ENCODE measurements at regions not wholly inside any gene's neighbourhood (a gene's known extent, or its start where the extent isn't known, plus 50 kb on each side); places are given as distances from the start of the nearest gene placed in this dataset.

DNA sequence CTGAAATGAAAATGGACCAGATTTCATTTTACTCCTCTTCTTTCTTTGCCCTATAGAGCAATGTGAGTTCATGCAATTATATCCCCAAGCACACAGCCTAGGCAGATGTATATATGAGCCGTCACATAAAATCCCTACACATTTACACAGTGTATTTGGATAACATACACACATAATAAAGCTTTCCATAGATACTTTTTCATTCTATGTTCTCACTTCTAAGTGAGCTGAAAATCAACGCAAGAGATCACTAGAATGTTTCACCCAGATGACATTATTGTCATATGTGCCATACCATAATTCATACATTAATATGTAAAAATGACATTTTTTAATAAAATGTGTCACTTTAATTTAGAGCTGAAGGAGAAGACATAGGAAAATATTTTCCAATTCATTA lies 129.4 kb downstream of the INHBA start:
- Histone ChIP-seq H3K4me1 (ENCODE audit: control insufficient read depth in 1 of 2, insufficient read depth in 1 of 2, low read depth in 1 of 2, low read length in 1 of 2) (peaks cover under 1 to 3% of the 10 kb centered on the region in 2 experiments), H3K27ac (no peak overlapping the region), H3K4me3 (ENCODE audit: low read depth in 1 of 2, low read length in 1 of 2) (no peak overlapping the region), H3K9me3 (no peaks in the 10 kb centered on the region), H3K36me3 (no peaks in the 10 kb centered on the region), H3K27me3 (no peaks in the 10 kb centered on the region)
- TF ChIP-seq, protein P1, sequence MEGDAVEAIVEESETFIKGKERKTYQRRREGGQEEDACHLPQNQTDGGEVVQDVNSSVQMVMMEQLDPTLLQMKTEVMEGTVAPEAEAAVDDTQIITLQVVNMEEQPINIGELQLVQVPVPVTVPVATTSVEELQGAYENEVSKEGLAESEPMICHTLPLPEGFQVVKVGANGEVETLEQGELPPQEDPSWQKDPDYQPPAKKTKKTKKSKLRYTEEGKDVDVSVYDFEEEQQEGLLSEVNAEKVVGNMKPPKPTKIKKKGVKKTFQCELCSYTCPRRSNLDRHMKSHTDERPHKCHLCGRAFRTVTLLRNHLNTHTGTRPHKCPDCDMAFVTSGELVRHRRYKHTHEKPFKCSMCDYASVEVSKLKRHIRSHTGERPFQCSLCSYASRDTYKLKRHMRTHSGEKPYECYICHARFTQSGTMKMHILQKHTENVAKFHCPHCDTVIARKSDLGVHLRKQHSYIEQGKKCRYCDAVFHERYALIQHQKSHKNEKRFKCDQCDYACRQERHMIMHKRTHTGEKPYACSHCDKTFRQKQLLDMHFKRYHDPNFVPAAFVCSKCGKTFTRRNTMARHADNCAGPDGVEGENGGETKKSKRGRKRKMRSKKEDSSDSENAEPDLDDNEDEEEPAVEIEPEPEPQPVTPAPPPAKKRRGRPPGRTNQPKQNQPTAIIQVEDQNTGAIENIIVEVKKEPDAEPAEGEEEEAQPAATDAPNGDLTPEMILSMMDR (IDR thresholded peaks at IDR 0.05): no peak

DNA sequence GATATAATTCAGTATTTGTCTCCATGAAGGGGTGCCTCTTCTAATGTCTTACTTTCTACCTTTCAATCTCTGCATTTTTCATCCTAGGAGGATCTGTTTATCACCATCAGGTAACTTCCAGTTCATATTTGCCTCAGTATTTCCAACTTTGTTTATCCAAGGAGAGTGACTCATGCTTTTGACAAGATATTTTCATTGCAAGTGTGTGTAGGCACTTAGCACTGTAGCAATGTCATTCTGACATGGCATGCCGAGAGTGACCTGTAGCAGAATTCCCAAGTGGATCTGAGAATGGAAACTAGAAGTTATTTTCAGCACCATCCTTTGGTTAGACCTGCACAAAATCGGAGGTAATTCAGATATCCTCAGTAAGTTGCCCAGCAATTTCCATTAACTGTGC lies 129.9 kb downstream of the INHBA start:
- H3K9me3 ChIP-seq: no peaks in the 10 kb centered on the region
- no peak overlapping the region for H3K27ac ChIP-seq
- peaks cover 5 to 7% of the 10 kb centered on the region in 2 experiments for H3K4me1 ChIP-seq (ENCODE audit: control insufficient read depth in 1 of 2, insufficient read depth in 1 of 2, low read depth in 1 of 2, low read length in 1 of 2)
- H3K27me3 ChIP-seq: no peaks in the 10 kb centered on the region
- no peak overlapping the region for H3K4me3 ChIP-seq (ENCODE audit: low read depth in 1 of 2, low read length in 1 of 2)
- H3K36me3 ChIP-seq: no peaks in the 10 kb centered on the region
- TF ChIP-seq, protein P1 (IDR thresholded peaks at IDR 0.05): no peak

DNA sequence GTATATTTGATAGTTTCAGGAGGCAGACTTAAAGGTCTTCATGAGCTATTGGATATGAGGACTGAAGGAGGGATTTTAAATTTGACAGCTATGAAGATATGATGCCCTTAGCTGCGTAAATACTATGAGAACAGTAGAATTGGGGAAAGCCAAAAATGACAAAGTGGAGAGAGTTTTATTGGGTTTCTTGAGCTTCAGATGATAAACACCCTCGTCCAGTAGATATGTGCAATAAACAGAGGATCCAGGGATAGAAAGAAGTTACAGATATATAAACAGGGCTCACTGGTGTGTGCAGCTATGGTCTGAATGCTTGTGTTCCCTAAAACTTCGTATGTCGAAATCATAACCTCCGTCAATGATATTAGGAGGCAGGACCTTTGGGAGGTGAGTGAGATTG lies 131.3 kb downstream of the INHBA start:
- Histone ChIP-seq H3K27ac (no peak overlapping the region), H3K27me3 (no peaks in the 10 kb centered on the region), H3K9me3 (no peaks in the 10 kb centered on the region)

DNA sequence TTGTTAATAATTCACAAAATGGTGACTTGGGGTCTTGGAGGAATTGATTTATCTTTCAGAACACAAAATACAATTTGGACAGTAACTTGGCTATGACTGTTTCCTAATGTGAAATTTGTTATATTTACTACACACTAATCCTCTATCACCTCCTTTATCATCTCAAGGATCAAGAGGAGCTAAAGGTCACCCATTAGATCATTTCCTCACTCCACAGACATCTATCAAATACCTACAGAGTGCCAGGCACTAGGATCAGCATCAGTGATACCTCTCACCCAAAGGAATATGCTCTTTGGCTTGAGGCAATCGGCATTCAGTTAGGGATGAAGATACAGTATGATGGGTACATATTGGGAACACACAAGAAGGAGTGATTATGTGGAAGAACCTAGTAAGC lies 132.1 kb downstream of the INHBA start:
- TF ChIP-seq, protein P1 (IDR thresholded peaks at IDR 0.05): no peak

More for the DNA sequence above, 131.3 kb downstream of the INHBA start:
- TF ChIP-seq, protein P1 (IDR thresholded peaks at IDR 0.05): no peak
- Histone ChIP-seq H3K36me3 (no peaks in the 10 kb centered on the region), H3K4me3 (ENCODE audit: low read depth in 1 of 2, low read length in 1 of 2) (no peak overlapping the region), H3K4me1 (ENCODE audit: control insufficient read depth in 1 of 2, insufficient read depth in 1 of 2, low read depth in 1 of 2, low read length in 1 of 2) (peaks cover 19 to 21% of the 10 kb centered on the region in 2 experiments)

DNA sequence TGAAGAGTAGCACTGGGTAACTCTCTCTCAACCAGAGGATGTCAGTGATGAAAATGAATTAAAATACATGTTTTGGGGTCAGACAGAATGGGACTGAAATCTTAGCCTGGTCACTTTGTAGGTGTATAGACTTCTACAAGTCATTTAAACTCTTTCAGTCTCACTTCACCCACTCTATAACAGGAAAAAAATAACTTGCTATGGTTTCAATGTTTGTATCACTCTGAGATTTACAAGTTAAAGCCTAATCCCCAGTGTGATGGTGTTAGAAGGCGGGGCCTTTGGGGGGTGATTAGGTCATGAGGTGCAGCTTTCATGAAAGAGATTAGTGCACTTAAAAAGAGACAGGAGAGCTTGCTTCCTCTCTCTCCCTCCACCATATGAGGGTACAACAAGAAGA lies 134.8 kb downstream of the INHBA start:
- no peak overlapping the region for H3K4me3 ChIP-seq (ENCODE audit: low read depth in 1 of 2, low read length in 1 of 2)
- no peaks in the 10 kb centered on the region for H3K36me3 ChIP-seq
- no peaks in the 10 kb centered on the region for H3K27me3 ChIP-seq
- H3K27ac ChIP-seq: peak overlapping the region; percentile 83
- TF ChIP-seq, protein P1 (IDR thresholded peaks at IDR 0.05): no peak
- no peaks in the 10 kb centered on the region for H3K9me3 ChIP-seq
- peaks cover 20 to 23% of the 10 kb centered on the region in 2 experiments for H3K4me1 ChIP-seq (ENCODE audit: control insufficient read depth in 1 of 2, insufficient read depth in 1 of 2, low read depth in 1 of 2, low read length in 1 of 2)

More for the DNA sequence above, 132.1 kb downstream of the INHBA start:
- Histone ChIP-seq H3K27me3 (no peaks in the 10 kb centered on the region), H3K27ac (no peak overlapping the region), H3K36me3 (no peaks in the 10 kb centered on the region), H3K4me3 (ENCODE audit: low read depth in 1 of 2, low read length in 1 of 2) (no peak overlapping the region), H3K4me1 (ENCODE audit: control insufficient read depth in 1 of 2, insufficient read depth in 1 of 2, low read depth in 1 of 2, low read length in 1 of 2) (peaks cover 20 to 23% of the 10 kb centered on the region in 2 experiments), H3K9me3 (no peaks in the 10 kb centered on the region)

DNA sequence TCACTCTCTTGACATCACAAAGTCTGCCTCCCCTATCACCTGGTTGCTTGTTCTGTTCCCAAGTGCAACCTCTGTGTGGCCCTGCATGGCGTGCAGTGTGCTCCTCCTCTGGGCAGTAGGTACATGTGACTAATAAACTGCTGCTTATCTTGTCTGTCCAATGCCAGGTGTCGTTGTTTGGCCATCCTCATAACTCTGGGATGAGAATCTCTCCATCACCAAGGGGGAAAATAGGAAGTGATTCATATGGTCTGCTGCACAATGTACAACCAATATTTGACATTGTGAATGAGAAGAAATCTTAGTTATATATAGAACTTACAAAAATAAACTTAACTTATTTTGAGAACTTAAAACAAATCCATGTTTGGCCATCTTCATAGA lies 135.2 kb downstream of the INHBA start:
- Histone ChIP-seq H3K9me3 (no peaks in the 10 kb centered on the region), H3K27ac (peak overlapping the region; percentile 83)
- TF ChIP-seq, protein P1 (IDR thresholded peaks at IDR 0.05): no peak

More for the DNA sequence above, 135.2 kb downstream of the INHBA start:
- H3K27me3 ChIP-seq: no peaks in the 10 kb centered on the region
- H3K4me3 ChIP-seq (ENCODE audit: low read depth in 1 of 2, low read length in 1 of 2): no peak overlapping the region
- H3K36me3 ChIP-seq: no peaks in the 10 kb centered on the region
- H3K4me1 ChIP-seq (ENCODE audit: control insufficient read depth in 1 of 2, insufficient read depth in 1 of 2, low read depth in 1 of 2, low read length in 1 of 2): peaks cover 20 to 23% of the 10 kb centered on the region in 2 experiments
